ENCODE measurements at regions not wholly inside any gene's neighbourhood (a gene's known extent, or its start where the extent isn't known, plus 50 kb on each side); places are given as distances from the start of the nearest gene placed in this dataset.

GRCh38 chr4:73684097-73684496 is 56.3 kb upstream of the CXCL8 start:
- no peaks in the 10 kb centered on the region for H4K20me1 ChIP-seq (replicated peaks; ENCODE audit: control insufficient read depth, extremely low read depth, insufficient read depth, low read length)
- no peaks in the 10 kb centered on the region for H3K9me3 ChIP-seq (replicated peaks; ENCODE audit: control insufficient read depth, insufficient read depth, low read length)
- ChIA-PET POLR2A (no interaction called here), CTCF (interaction anchor here (1.6 kb wide), 1 partner anchor 11 kb away, joined by 4 read pairs; no protein-coding TSS in a partner anchor)
- BruUV-seq (replicated peaks): no TSS peak
- no peak overlapping the region for H3K9ac ChIP-seq (replicated peaks; ENCODE audit: extremely low read depth, insufficient read depth, low read length)
- H3K27ac ChIP-seq (ENCODE audit: insufficient read depth, low read depth, low read length): no peak overlapping the region
- intact Hi-C loops (cut with micrococcal nuclease) (no loop called here), dilution Hi-C loops (cut with MboI; ENCODE audit: extremely low pct_ligation_motif_present, low sequenced_read_pairs) (no loop called here)
- TF ChIP-seq EZH2 (IDR thresholded peaks at IDR 0.05; ENCODE audit: borderline replicate concordance, low read depth, low read length, severe bottlenecking) (no peak), CTCF (IDR thresholded peaks at IDR 0.05; ENCODE audit: extremely low read depth in 1 of 2, insufficient read depth in 1 of 2, low read depth in 1 of 2, low read length in 2 of 2) (no peak), FOS (IDR thresholded peaks at IDR 0.05; ENCODE audit: borderline replicate concordance, insufficient read depth, low read length) (no peak), GATA2 (IDR thresholded peaks at IDR 0.05; ENCODE audit: insufficient read depth, insufficient read length, low read depth, low read length) (no peak), POLR2AphosphoS5 (IDR thresholded peaks at IDR 0.05; ENCODE audit: insufficient read depth, low read depth, low read length) (no peak), JUN (IDR thresholded peaks at IDR 0.05; ENCODE audit: borderline replicate concordance, insufficient read depth, insufficient read length, low read depth) (no peak), POLR2A (IDR thresholded peaks at IDR 0.05; ENCODE audit: low read depth, low read length) (no peak), MAX (IDR thresholded peaks at IDR 0.05; ENCODE audit: insufficient read depth, insufficient read length) (no peak), MYC (IDR thresholded peaks at IDR 0.05; ENCODE audit: low read depth, low read length) (no peak)
- H3K4me2 ChIP-seq (ENCODE audit: insufficient read depth, low read length): no peak overlapping the region
- H3K9me1 ChIP-seq (replicated peaks; ENCODE audit: control insufficient read depth, extremely low read depth, insufficient read depth, low read length): no peaks in the 10 kb centered on the region
- H3K4me1 ChIP-seq (ENCODE audit: control insufficient read depth, extremely low read depth, insufficient read depth, low read length): peaks cover 18% of the 10 kb centered on the region
- no peak for FAIRE-seq
- no peaks in the 10 kb centered on the region for H3K27me3 ChIP-seq (ENCODE audit: control insufficient read depth in 2 of 2, insufficient read depth in 2 of 2, low read length in 2 of 2)
- H2AFZ ChIP-seq (ENCODE audit: low read depth, low read length): no peak overlapping the region
- H3K36me3 ChIP-seq (ENCODE audit: control insufficient read depth in 2 of 2, extremely low read depth in 1 of 2, insufficient read depth in 2 of 2, low read length in 2 of 2): no peaks in the 10 kb centered on the region
- H3K4me3 ChIP-seq (replicated peaks in 1 of 3; ENCODE audit: insufficient read depth in 1 of 3, low read depth in 1 of 3, low read length in 3 of 3): no peak overlapping the region
- DNase-seq (ENCODE audit: low read depth, low spot score): no peak
- no peaks in the 10 kb centered on the region for H3K79me2 ChIP-seq (ENCODE audit: control insufficient read depth, insufficient read depth, low read length)
